A673 (cell line): ENCODE measurements at regions not wholly inside any gene's neighbourhood (a gene's known extent, or its start where the extent isn't known, plus 50 kb on each side); places are given as distances from the start of the nearest gene placed in this dataset.

Experiments used
- CTCF ChIP-seq: fragments of 300-800, 200-600 bp; sonication (generic); conservative IDR thresholded peaks from 2 replicates; pipeline ENCODE4 v1.5.1; 2017; ENCODE audit warnings: low read depth, mild to moderate bottlenecking, antibody characterized with exemption, low read length, moderate library complexity, mixed read lengths
- EZH2 ChIP-seq: fragments of 200-600 bp; sonication (generic); IDR thresholded peaks from 2 replicates; pipeline ENCODE4 v1.6.1; 2017; ENCODE audit warnings: borderline replicate concordance, low read depth, mild to moderate bottlenecking, mixed read lengths, antibody characterized with exemption, low read length; ENCODE audit not compliant: poor library complexity, severe bottlenecking

DNA sequence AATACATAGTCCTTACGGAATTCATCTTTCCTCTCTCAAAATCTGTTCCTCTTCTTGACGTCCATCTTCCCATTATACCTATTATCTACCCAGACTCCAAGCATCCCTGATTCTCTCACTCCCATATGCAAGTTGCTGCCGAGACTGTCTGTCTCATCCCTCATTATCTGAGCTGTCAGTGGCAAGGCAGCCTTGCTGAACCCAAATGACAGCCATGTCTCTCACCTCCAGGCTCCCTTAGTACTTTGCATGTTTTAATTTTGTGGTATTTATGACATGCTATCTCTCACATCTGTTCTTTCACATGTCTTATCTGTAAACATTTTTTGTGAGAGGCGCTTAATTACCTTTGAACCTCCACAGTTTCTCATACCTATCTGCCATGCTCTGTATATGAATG is 54.4 kb upstream of the IFRD1 start:
- no peak for TF ChIP-seq CTCF
- no peak for TF ChIP-seq EZH2
